Progenitor cell of endocrine pancreas (in vitro differentiated cells): ENCODE measurements at regions not wholly inside any gene's neighbourhood (a gene's known extent, or its start where the extent isn't known, plus 50 kb on each side); places are given as distances from the start of the nearest gene placed in this dataset.

Source experiments
- DNase-seq: peaks from one replicate; pipeline ENCODE4 v3.0.0; 2021; ENCODE audit warnings: low spot score; ENCODE audit not compliant: unreplicated experiment
- H3K27ac Mint-ChIP-seq: 2 replicates; pipeline ENCODE4 v1.8.0; 2021; ENCODE audit warnings: mild to moderate bottlenecking, moderate library complexity, mixed read lengths
- H3K27me3 Mint-ChIP-seq: 2 replicates; pipeline ENCODE4 v1.8.0; 2021; ENCODE audit warnings: mixed read lengths
- H3K36me3 Mint-ChIP-seq: 2 replicates; pipeline ENCODE4 v1.8.0; 2022; ENCODE audit warnings: mixed read lengths; ENCODE audit not compliant: insufficient read depth
- H3K4me1 Mint-ChIP-seq: 2 replicates; pipeline ENCODE4 v1.8.0; 2021; ENCODE audit warnings: low read depth, mixed read lengths
- H3K4me3 Mint-ChIP-seq: 2 replicates; pipeline ENCODE4 v1.8.0; 2021; ENCODE audit warnings: low read depth, mild to moderate bottlenecking, moderate library complexity, mixed read lengths
- H3K9me3 Mint-ChIP-seq: 2 replicates; pipeline ENCODE4 v1.8.0; 2021; ENCODE audit warnings: low read depth, mixed read lengths
- CTCF ChIP-seq: fragments of 200-600 bp; sonication (generic); IDR thresholded peaks from one replicate; pipeline ENCODE4 v1.5.0; 2021; ENCODE audit warnings: antibody characterized with exemption, mild to moderate bottlenecking; ENCODE audit not compliant: unreplicated experiment

- Mint-ChIP-seq H3K27me3 (peaks cover 33% of the 10 kb centered on the region), H3K36me3 (no peaks in the 10 kb centered on the region), H3K4me3 (no peak overlapping the region), H3K9me3 (peaks cover 10% of the 10 kb centered on the region), H3K27ac (peak overlapping the region; percentile 49), H3K4me1 (no peaks in the 10 kb centered on the region)
- DNase-seq, result no peak
- no peak for TF ChIP-seq CTCF
Observed at GRCh38 chr2:469514-469913, 181.6 kb upstream of the ALKAL2 start.

- peaks cover 33% of the 10 kb centered on the region for H3K27me3 Mint-ChIP-seq
- H3K9me3 Mint-ChIP-seq, result peaks cover 6% of the 10 kb centered on the region
- H3K4me3 Mint-ChIP-seq, result no peak overlapping the region
- no peaks in the 10 kb centered on the region for H3K4me1 Mint-ChIP-seq
- H3K36me3 Mint-ChIP-seq, result no peaks in the 10 kb centered on the region
- no peak for DNase-seq
- TF ChIP-seq CTCF, result no peak
- H3K27ac Mint-ChIP-seq, result no peak overlapping the region
Observed at GRCh38 chr2:468648-469336, 180.9 kb upstream of the ALKAL2 start.

GRCh38 chr2:467892-468647, 180.2 kb upstream of the ALKAL2 start:
- Mint-ChIP-seq H3K9me3 (no peaks in the 10 kb centered on the region), H3K36me3 (no peaks in the 10 kb centered on the region), H3K27ac (no peak overlapping the region), H3K4me3 (peak overlapping the region; percentile 60), H3K4me1 (no peaks in the 10 kb centered on the region), H3K27me3 (peaks cover 33% of the 10 kb centered on the region)
- TF ChIP-seq CTCF, result no peak
- DNase-seq, result no peak

GRCh38 chr2:467543-467891, 179.6 kb upstream of the ALKAL2 start:
- H3K36me3 Mint-ChIP-seq, result no peaks in the 10 kb centered on the region
- H3K4me3 Mint-ChIP-seq, result peak overlapping the region; percentile 60
- no peak overlapping the region for H3K27ac Mint-ChIP-seq
- no peak for DNase-seq
- no peak for TF ChIP-seq CTCF
- H3K4me1 Mint-ChIP-seq, result no peaks in the 10 kb centered on the region
- peaks cover 33% of the 10 kb centered on the region for H3K27me3 Mint-ChIP-seq
- no peaks in the 10 kb centered on the region for H3K9me3 Mint-ChIP-seq

GRCh38 chr2:467101-467500, 179.2 kb upstream of the ALKAL2 start:
- Mint-ChIP-seq H3K27ac (no peak overlapping the region), H3K4me3 (no peak overlapping the region), H3K4me1 (no peaks in the 10 kb centered on the region), H3K27me3 (peaks cover 33% of the 10 kb centered on the region), H3K36me3 (no peaks in the 10 kb centered on the region), H3K9me3 (no peaks in the 10 kb centered on the region)
- no peak for DNase-seq
- TF ChIP-seq CTCF, result no peak
